COLO829 (cell line): ENCODE measurements at regions not wholly inside any gene's neighbourhood (a gene's known extent, or its start where the extent isn't known, plus 50 kb on each side); places are given as distances from the start of the nearest gene placed in this dataset.
A peak's percentile ranks its signal among the peaks of the same experiment; 100 is the strongest.
"Not testable (repeated sequence)": the region's sequence is repeated elsewhere in the genome, so short reads cannot be mapped to it uniquely, and the experiment has no call there.

Experiments used
- DNase-seq: peaks from one replicate; pipeline ENCODE4 v3.0.0; 2012; ENCODE audit warnings: low spot score

DNA sequence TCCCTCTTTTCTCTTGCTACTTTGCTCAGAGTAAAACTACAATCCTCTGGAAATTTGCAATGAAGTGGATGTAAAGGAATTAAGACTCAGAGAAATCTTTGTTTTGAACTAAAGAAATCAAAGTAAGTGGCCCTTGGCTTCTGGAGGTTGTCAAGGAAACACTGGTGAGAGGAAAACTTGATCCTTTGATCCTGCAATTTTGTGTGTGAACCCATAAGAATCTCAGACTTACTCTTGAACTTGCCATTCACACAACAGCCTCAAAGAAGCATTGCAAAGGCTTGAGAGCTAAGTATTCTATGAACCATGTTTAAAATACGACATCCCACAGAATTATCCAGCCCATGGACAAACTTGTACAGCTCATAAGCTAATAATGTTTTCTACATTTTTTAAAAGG is 827.5 kb downstream of the TAF11L14 start:
- DNase-seq: no peak

DNA sequence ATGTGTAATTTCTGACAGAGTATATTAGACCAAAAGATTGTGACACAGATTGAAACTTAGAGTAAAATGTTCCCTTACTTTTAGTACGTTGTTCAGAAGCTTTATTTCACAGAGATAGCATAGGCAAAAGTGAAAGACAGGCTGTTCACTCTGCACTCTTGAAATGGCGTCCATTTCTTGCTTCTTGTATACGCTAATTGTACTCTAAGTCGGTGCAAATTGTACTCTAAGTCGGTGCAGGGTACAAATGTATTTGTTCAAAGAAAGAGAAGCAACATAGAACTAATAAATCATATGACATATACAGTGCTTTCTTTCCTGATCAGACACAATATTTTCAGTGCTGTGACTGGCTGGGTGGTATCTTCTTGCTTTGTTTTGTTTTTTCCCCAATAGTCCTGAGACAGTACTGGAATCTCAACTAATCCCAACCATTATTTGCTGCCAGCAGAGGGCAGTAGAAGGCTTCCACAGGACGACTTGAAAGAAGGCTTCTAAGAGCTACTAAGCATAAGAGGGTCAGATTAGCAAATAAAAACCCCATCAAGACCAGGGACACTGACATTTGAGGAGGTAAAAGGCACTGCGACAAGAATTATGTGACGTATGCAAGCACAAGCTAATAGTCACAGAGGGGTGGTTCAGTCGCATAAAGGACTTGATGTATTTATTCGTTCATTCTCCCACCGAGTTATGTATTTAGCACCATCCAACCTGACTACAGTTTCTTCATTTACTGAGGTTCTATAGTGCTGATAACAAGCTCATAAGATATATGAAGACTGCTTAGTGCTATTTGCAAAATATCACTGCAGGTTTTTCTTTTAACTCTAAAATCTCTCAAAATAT is 831.8 kb downstream of the TAF11L14 start:
- DNase-seq: no peak

DNA sequence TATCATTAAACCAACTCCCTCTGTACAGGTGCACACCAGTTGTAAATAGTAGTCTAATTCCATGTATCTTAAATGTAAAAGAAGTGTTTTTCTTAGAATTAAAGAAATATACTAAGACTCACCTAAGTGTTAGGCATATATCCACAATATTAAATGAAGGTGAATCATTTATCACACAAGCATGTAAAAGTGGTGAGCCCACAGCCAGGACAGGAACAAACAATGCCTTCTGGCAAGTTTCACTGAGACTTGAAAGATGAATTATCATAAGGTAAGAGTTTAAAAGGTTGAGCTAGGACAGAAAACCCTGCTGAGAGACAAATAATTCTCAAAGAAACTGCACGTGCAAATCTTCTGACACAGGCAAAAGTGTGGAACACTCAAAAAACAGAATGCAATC is 832.5 kb downstream of the TAF11L14 start:
- no peak for DNase-seq

DNA sequence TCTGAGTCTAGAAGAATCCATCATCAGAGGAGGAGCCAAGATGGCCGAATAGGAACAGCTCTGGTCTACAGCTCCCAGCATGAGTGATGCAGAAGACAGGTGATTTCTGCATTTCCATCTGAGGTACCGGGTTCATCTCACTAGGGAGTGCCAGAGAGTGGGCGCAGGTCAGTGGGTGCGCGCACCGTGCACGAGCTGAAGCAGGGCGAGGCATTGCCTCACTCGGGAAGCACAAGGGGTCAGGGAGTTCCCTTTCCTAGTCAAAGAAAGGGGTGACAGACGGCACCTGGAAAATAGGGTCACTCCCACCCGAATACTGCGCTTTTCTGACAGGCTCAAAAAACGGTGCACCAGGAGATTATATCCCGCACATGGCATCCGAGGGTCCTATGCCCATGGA is 837.5 kb downstream of the TAF11L14 start:
- not testable (repeated sequence) for DNase-seq

DNA sequence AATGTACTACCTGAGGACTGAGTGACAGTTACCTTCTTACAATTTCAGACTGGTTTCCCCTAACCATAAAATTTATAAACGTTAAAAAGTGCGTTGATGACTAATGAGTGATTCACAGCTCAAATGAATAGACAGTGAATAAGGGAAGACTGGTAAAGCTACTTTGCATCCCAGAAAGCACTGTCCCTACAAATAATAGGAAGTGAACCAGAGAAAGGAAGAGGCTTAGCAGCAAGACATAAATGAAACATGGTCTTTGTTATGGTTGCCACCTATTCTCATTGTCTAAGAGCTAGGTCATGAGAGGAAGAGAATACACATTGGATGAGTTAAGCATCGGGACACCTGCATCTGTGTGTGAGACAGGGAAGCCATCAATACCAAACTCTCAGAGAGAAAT is 849.2 kb downstream of the TAF11L14 start:
- DNase-seq: peak; percentile 2

DNA sequence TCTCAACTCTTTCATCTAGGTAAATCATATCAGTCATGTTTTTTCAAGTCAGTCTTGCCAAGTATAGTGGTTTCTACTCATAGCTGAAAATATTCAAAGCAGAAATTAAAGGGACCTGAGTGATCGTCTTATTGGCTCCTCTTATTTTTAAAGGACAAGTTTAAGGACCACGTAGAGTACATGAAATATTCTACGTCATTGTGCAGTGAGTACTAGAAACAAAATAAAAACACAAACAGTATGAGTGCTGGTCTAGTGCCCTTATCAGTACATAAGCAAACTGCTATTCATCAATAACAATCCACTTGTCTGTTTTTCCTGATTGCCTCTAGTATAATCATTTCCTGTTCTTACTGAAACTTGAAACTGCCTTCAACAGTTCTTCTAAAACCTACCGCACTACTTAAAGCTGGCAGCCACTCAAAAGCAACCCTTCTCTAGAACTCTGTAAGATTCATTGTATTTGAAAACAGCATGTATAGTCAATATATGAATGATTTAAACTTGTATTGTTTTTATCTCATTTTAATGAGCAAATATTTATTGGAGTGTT is 853.7 kb downstream of the TAF11L14 start:
- peak; percentile 13 for DNase-seq

DNA sequence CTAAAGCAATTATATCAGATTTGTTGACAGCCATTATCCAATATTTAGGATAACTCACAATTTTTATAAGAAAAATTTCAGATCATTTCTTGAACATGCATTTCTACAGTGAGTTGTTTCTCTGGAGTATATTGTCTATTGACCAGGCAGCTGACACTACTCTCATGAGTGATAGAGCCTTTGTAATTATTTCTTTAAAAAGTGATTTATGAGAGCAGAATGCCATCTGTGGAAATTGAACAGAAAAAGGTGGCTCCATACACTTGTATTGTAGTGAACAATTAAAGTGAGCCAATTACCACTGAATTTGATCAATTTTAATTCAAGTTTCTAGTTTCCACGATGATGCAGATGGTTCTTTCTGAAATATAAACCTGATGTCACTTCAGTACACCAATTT is 855.4 kb downstream of the TAF11L14 start:
- DNase-seq: no peak

DNA sequence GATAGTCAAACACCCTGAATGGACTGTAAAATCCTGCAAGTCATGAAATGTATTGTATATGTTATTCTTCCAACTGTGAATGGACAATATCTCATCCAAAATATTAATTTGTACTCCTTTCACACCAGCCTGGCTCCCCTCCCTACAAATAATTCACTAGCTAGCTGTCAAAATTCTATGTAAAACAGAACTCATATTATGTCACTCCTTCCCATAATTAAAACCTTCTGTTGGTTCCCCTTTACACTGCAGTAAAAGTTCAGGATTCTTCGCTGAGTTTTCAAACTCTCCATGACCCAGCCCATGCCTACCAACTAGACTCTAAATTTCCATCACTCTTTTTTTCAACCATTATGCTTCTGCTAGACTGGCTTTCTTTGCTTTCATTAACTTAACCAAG is 857.1 kb downstream of the TAF11L14 start:
- no peak for DNase-seq

DNA sequence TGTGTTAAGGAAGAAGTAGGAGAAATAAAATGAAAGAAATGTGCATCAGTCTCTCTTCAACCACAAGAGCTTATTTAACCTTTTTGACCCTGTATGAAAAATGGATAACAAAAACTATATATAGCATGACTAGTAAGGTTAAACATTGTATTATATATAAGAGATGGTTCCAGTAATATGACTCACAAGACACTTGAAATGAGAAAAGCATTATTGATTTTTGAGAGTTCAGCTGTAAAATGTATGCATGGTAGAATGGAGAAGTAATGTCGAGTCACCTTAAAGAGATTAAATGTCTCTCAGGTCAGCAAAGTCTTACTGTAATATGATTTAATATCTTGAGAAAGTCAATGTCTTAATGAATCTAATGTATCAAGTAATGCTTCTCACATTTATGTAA is 860.9 kb downstream of the TAF11L14 start:
- no peak for DNase-seq

DNA sequence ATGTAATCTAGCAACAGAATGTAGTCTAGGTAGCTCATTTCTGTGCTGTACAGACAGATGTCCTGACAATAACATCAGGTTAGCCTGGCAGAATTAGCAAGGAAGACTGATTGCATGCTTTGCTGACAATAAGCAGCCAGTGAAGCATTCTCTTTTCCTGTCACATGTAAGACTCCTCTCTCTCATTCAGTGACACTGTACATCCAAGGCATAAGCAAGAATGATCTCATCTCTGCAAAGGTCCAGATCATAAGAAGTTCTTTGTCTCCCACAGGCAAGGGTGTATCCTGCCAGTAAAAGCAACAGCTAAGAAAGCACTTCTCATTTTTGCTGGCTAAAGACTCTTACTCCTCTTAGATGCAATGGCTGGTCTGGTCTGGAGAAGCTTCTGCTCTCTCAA is 861.8 kb downstream of the TAF11L14 start:
- no peak for DNase-seq

DNA sequence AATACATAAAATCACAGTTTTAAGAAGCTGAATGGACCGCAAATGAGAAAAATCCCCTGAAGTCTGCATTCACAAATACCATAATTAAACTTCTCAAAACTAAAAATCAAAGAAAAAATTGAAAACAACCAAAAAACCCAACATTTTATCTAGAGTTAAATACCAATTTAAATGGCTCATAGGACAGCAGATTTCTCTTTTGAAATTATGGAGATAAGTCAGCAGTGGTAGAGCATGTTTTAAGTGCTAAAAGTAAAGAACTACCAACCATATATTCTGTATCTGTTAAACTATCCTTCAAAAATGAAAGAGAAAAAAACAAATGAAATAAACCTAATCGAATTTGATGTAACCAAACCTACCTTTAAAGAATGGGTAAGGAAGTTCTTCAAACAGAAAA is 862.8 kb downstream of the TAF11L14 start:
- DNase-seq: no peak

DNA sequence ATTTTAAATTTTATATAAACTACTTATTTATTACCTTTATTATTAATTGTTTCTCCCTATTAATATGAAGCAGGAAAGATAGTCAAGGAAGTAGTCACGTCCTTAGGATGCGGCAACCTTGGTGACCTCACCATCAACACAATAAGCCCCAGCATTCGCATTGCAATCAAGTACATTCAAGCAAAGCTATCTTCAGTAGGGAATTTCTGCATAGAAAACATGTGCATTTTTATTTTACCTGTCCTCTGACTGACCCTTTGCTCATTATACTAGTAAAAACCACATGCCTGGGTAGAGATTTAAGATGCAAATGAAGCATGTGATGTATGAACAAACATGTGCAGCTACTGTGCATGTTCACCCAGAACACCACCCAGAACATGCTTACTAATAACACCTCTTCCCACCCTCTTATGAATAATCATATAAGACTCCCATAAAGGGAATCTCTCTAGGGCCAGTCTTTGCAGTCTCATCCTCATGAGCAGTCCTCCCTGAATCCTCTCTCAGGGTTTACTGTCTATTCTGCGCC is 869.6 kb downstream of the TAF11L14 start:
- no peak for DNase-seq

DNA sequence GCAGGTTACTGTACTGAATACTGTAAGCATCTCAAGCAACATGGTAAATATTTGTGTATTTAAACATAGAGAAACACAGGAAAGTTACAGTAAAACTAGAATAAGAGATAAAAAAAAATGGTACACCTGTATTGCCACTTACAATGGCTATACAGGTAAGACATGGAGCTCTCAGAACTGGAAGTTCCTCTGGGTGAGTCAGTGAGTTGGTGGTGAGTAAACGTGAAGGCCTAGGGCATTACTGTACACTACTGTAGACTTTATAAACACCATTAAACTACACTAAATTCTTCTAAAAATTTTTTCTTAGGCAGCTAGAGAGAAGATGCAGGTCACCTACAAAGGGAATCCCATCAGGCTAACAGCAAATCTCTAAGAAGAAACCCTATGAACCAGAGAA is 872.9 kb downstream of the TAF11L14 start:
- DNase-seq: no peak

DNA sequence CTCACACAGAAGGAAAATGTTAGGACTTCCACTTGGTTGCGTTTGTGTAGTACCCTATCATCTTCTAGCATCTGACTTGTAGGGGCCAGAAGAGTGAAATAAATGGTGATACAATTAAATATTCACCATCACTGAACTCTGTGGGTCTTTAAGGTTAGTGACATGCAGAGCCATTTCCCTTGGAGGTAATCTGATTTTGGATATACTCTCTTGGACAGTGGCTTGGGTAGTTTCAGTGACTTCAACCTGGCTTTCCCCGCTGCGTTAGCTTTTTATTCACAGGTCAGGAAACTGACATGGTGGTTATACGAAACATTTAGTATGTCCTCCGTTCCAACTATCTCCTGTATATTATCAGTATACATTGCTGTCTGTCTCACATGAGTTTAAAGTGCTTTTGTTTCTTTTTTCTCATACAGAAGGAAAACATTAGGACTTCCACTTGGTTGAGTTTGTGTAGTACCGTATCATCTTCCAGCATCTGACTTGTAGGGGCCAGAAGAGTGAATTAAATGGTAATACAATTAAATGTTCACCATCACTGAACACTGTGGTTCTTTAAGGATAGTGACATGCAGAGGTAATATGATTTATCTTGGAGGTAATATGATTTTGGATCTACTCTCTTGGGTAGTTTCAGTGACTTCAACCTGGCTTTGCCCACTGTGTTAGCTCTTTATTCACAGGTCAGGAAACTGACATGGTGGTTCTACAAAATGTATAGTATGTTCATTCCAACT is 883.6 kb downstream of the TAF11L14 start:
- DNase-seq: no peak

DNA sequence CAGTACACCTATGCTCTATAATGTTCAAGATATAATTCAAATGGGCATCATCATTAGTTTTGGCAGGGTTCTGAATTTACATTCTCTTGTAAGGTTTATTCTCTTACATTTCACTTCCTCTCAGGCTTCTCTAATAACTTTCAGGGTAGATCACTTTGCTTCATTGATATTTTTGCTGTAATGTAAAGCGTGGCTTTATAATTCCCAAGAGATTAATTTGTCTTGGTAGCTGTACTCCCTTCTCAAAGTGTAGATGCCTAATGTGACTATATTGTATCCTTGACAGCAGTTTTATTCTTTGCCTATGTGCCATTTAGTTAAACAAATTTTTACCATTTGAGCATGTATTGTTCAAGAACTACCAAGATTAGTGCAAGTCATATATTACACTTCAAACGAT is 889.1 kb downstream of the TAF11L14 start:
- no peak for DNase-seq

DNA sequence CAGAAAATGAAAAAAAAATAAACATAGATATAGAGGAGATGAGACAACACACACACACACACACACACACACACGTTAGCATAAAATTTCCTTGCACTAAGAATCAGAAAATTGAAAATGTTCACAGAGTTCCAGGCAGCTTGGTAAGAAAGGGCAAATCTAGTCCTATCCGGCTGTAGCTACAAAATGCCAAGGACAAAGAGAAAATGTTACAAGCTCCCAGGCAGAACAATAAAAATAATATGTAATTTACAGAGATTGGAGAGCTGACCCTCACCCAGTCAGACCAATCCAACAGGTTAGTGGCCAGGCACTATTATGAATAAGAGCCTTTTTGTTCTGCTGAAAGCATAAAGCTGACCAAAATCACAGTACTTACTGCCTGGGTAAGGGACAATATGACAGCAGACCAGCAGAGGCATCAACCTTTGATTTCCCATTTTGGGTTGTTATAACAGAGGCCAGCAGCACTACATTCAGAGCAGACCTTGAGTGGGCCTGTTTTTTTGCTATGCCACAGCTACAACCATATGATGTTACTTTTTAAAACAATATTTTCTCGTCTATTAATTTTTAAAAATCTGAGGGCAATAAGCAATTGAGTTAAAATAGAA is 892.6 kb downstream of the TAF11L14 start:
- DNase-seq: no peak

DNA sequence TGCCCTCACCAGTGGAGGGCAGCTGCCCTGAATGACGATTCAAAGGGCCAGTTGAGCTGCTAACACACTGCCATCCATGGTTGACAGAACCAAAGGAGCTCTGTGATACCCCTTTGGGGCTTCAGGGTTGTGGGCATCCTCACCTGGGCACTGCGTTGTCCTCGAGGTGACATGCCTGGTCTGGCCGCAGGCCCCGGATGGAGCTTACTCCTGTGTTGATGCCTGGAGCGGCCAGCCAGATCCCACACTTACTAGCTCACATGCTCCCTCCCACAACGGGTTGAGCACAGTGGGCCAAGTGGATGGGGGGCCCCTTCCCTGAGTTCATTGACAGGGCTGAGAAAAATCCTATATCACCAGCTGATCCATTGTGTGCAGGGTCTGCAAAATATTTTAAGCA is 898.9 kb downstream of the TAF11L14 start:
- no peak for DNase-seq

DNA sequence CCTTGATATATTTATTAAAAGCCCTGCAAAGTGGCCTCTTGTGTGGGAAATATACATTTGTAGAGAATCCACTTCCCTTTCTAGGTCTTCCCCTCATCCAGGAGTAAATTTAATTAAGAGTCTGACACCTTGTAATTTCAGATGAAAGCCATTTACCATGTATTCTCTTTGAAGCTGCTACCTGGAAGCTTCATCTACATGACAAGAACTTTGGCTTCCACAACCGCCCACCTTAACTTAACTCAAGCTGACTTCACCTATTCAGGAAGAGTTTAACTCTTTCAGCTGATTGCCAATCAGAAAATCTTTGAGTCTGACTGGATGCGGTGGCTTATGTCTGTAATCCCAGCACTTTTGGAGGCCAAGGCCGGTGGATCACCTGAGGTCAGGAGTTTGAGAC is 899.9 kb downstream of the TAF11L14 start:
- DNase-seq: no peak

DNA sequence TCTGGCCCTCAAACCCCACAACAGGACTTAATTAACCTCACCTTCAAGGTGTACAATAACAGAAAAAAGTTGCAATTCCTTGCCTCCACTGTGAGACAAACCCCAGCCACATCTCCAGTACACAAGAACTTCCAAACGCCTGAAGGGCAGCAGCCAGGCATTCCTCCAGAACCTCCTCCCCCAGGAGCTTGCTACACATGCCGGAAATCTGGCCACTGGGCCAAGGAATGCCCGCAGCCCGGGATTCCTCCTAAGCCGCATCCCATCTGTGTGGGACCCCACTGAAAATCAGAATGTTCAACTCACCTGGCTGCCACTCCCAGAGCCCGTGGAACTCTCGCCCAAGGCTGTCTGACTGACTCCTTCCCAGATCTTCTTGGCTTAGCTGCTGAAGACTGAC is 901.5 kb downstream of the TAF11L14 start:
- DNase-seq: not testable (repeated sequence)

DNA sequence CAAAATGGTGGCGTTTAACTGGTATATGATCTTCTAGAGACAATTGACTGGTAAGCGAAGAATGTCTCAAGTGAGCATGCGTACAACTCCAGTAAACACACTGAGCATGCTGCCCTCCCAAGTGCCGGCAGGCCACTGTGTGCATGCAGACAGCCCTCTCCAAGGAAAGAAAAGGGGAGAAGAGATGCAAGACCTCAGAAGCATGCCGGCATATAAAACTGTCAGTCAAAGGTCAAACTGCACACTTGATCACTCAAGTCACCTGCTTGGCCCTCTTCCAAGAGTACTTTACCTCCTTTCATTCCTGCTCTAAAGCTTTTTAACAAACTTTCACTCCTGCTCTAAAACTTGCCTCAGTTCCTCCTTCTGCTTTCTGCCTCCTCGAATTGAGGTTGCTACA is 910.2 kb downstream of the TAF11L14 start:
- DNase-seq: no peak

DNA sequence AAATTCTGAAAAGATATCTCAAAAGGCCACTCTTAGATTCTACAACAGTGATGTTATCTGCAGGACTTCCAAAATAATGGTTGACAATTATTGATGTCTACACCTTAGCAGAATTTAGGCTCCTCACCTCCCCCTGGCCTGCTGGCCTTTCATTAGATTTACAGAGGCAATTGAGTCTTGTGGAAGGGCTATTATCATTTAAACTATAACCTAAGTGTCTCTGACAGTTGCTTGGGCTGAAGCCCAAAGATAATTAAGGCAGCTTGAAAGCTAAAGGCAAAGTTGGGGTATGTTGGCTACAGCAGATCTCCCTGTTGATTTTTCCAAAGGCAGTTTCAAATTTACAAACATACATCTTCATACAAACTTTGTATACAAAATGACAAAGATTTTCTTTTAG is 912.3 kb downstream of the TAF11L14 start:
- no peak for DNase-seq

DNA sequence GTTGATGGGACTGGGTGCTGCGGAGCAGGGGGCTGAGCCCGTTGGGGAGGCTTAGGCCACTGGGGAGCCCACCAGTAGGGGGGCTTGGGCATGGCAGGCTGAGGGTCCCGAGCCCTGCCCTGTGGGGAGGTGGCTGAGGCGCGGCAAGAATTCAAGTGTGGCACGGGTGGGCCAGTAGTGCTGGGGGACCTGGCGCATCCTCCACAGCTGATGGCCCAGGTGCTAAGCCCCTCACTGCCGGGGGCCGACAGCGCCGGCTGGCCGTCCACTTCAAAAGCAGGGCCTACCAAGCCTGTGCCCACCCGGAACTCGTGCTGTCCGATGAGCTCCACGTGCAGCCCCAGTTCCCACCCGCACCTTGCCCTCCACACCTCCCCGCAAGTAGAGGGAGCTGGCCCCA is 917.5 kb downstream of the TAF11L14 start:
- no peak for DNase-seq

DNA sequence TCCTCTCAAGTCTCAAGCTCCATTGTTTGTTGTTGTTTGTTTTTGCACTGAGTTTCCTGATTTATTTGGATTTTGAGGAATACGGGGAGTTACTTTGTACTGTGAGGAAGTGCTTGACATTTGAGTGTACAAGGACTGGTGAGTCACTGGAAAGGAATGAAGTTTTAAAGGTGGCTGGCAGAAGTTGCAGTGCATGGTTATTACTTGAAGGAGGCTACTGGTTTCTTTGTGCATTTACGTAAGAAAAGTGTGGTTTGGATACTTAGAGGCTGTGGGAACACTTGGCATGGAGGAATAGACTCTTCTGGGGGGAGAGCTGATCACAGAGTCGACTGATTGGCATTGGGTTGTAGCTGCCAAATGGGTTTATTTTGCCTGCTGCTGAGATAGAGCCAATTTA is 919.0 kb downstream of the TAF11L14 start:
- peak; percentile 2 for DNase-seq
